Endodermal cell (in vitro differentiated cells): ENCODE measurements at regions not wholly inside any gene's neighbourhood (a gene's known extent, or its start where the extent isn't known, plus 50 kb on each side); places are given as distances from the start of the nearest gene placed in this dataset.

Source experiments
- DNase-seq: peaks from one replicate; pipeline ENCODE4 v3.0.0-alpha.2; 2017
- H3K27ac ChIP-seq: 2 replicates; pipeline ENCODE4 v1.5.1; 2013; ENCODE audit warnings: mild to moderate bottlenecking, low read depth, low read length, moderate library complexity
- H3K27me3 ChIP-seq: 2 replicates; pipeline ENCODE4 v1.6.1; 2013; ENCODE audit warnings: mild to moderate bottlenecking, low read length, moderate library complexity; ENCODE audit not compliant: insufficient read depth, control insufficient read depth, poor library complexity, severe bottlenecking
- H3K36me3 ChIP-seq: 2 replicates; pipeline ENCODE4 v1.7.0; 2013; ENCODE audit warnings: mild to moderate bottlenecking, low read length, moderate library complexity; ENCODE audit not compliant: control insufficient read depth, insufficient read depth
- H3K4me1 ChIP-seq: one replicate; pipeline ENCODE4 v1.7.0; 2013; ENCODE audit warnings: low read length; ENCODE audit not compliant: control insufficient read depth, insufficient read depth
- H3K4me3 ChIP-seq: 2 replicates; pipeline ENCODE4 v1.5.1; 2013; ENCODE audit warnings: mild to moderate bottlenecking, low read length, moderate library complexity
- H3K9ac ChIP-seq: 2 replicates; pipeline ENCODE4 v1.6.1; 2013; ENCODE audit warnings: mild to moderate bottlenecking, low read length, moderate library complexity; ENCODE audit not compliant: poor library complexity, severe bottlenecking; ENCODE audit errors: extremely low read depth
- H3K9me3 ChIP-seq: 2 replicates; pipeline ENCODE4 v1.6.1; 2013; ENCODE audit warnings: mild to moderate bottlenecking, low read length, moderate library complexity; ENCODE audit not compliant: control insufficient read depth
- H3K27ac Mint-ChIP-seq: 2 replicates; pipeline ENCODE4 v1.8.0; 2020; ENCODE audit warnings: mixed read lengths
- H3K27me3 Mint-ChIP-seq: 2 replicates; pipeline ENCODE4 v1.8.0; 2021; ENCODE audit warnings: mild to moderate bottlenecking, mixed read lengths; ENCODE audit not compliant: insufficient read depth
- H3K36me3 Mint-ChIP-seq: 2 replicates; pipeline ENCODE4 v1.8.0; 2020; ENCODE audit warnings: low read depth, mixed read lengths
- H3K4me1 Mint-ChIP-seq: 2 replicates; pipeline ENCODE4 v1.8.0; 2020; ENCODE audit warnings: mixed read lengths
- H3K4me3 Mint-ChIP-seq: 2 replicates; pipeline ENCODE4 v1.8.0; 2020; ENCODE audit warnings: mild to moderate bottlenecking, moderate library complexity, mixed read lengths
- H3K9me3 Mint-ChIP-seq: 2 replicates; pipeline ENCODE4 v1.8.0; 2020; ENCODE audit warnings: mild to moderate bottlenecking, mixed read lengths
- CTCF ChIP-seq: fragments of 200-600 bp; sonication (generic); conservative IDR thresholded peaks from 2 replicates; pipeline ENCODE4 v1.5.0; 2021; ENCODE audit warnings: antibody characterized with exemption, mild to moderate bottlenecking
- WGBS, 2 experiments: methylation state at CpG; one replicate each; pipeline versions ENCODE4 v1.1.5 to v1.1.7; 2013; ENCODE audit warnings: missing lambda C conversion rate in 2 of 2, mixed read lengths in 1 of 2; ENCODE audit not compliant: insufficient coverage in 1 of 2, insufficient read length in 1 of 2; 5-methylcytosine and 5-hydroxymethylcytosine counted together

- H3K36me3 ChIP-seq: peaks cover 77% of the 10 kb centered on the region
- H3K9ac ChIP-seq: no peak overlapping the region
- WGBS, 2 experiments: 100% methylated on average over 2 of the region's 2 CpGs; no CpG with 5 or more reads in 1 of the 2 experiments
- H3K4me1 Mint-ChIP-seq: peaks cover 22% of the 10 kb centered on the region
- peaks cover 10% of the 10 kb centered on the region for H3K9me3 Mint-ChIP-seq
- no peaks in the 10 kb centered on the region for H3K4me1 ChIP-seq
- H3K27ac Mint-ChIP-seq: no peak overlapping the region
- no peak overlapping the region for H3K4me3 Mint-ChIP-seq
- no peak for TF ChIP-seq CTCF
- H3K27me3 ChIP-seq: no peaks in the 10 kb centered on the region
- H3K9me3 ChIP-seq: peaks cover 52% of the 10 kb centered on the region
- H3K27ac ChIP-seq: no peak overlapping the region
- DNase-seq: no peak
- no peaks in the 10 kb centered on the region for H3K27me3 Mint-ChIP-seq
- H3K36me3 Mint-ChIP-seq: peaks cover 58% of the 10 kb centered on the region
- no peak overlapping the region for H3K4me3 ChIP-seq
Measured at GRCh38 chr19:20414120-20414519, 151.5 kb downstream of the ZNF737 start.

GRCh38 chr19:20413705-20414104 lies 151.9 kb downstream of the ZNF737 start:
- Histone ChIP-seq H3K36me3 (peaks cover 80% of the 10 kb centered on the region), H3K27ac (no peak overlapping the region), H3K4me1 (no peaks in the 10 kb centered on the region), H3K4me3 (peak overlapping the region; percentile 53), H3K9me3 (peaks cover 55% of the 10 kb centered on the region), H3K9ac (no peak overlapping the region), H3K27me3 (no peaks in the 10 kb centered on the region)
- DNase-seq: no peak
- peaks cover 59% of the 10 kb centered on the region for H3K36me3 Mint-ChIP-seq
- peaks cover 22% of the 10 kb centered on the region for H3K4me1 Mint-ChIP-seq
- H3K4me3 Mint-ChIP-seq: no peak overlapping the region
- H3K27ac Mint-ChIP-seq: no peak overlapping the region
- H3K9me3 Mint-ChIP-seq: peaks cover 10% of the 10 kb centered on the region
- H3K27me3 Mint-ChIP-seq: no peaks in the 10 kb centered on the region
- no peak for TF ChIP-seq CTCF
- WGBS, 2 experiments: 100% methylated on average over 2 of the region's 3 CpGs; no CpG with 5 or more reads in 1 of the 2 experiments

GRCh38 chr19:20412846-20413245 lies 152.7 kb downstream of the ZNF737 start:
- Histone ChIP-seq H3K9ac (no peak overlapping the region), H3K36me3 (peaks cover 80% of the 10 kb centered on the region), H3K27ac (no peak overlapping the region), H3K27me3 (no peaks in the 10 kb centered on the region), H3K4me3 (no peak overlapping the region), H3K9me3 (peaks cover 59% of the 10 kb centered on the region), H3K4me1 (no peaks in the 10 kb centered on the region)
- peaks cover 22% of the 10 kb centered on the region for H3K4me1 Mint-ChIP-seq
- no peak for TF ChIP-seq CTCF
- peaks cover 56% of the 10 kb centered on the region for H3K36me3 Mint-ChIP-seq
- peaks cover 13% of the 10 kb centered on the region for H3K9me3 Mint-ChIP-seq
- no peaks in the 10 kb centered on the region for H3K27me3 Mint-ChIP-seq
- no peak overlapping the region for H3K27ac Mint-ChIP-seq
- no peak for DNase-seq
- no peak overlapping the region for H3K4me3 Mint-ChIP-seq
